GM18909 (cell line): ENCODE measurements at regions not wholly inside any gene's neighbourhood (a gene's known extent, or its start where the extent isn't known, plus 50 kb on each side); places are given as distances from the start of the nearest gene placed in this dataset.

Experiments
- ATAC-seq: cut with Tn5 transposase; IDR thresholded peaks from one replicate; pipeline ENCODE4 v1.9.1; 2021; ENCODE audit warnings: mild to moderate bottlenecking; ENCODE audit not compliant: unreplicated experiment, poor library complexity

- ATAC-seq: no peak
Measured at GRCh38 chr2:149986861-149987260, 399.3 kb upstream of the MMADHC start.

- ATAC-seq: no peak
Measured at GRCh38 chr2:149984311-149984710, 396.7 kb upstream of the MMADHC start.

DNA sequence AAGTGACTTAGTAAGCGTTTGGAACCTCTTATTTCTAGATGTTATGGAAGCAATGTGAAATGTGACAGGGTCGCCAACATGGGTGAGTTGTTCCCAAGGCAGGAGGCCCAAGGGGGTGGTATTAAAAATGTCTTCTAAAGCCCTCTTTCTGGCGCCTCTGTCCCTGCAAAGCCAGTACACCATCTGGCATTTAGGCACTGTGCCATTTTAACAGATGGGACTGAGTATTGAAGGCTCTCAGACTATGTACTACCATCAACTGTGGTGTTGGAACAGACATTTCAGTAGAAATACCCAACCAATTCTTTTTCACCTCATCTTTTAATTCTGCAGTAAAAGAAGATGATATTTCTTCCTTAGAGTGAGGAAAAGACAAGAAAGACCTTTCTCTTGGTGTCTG is 384.5 kb upstream of the MMADHC start:
- no peak for ATAC-seq

GRCh38 chr2:149954981-149955600 is 367.5 kb upstream of the MMADHC start:
- ATAC-seq: no peak

GRCh38 chr2:149953627-149954026 is 366.1 kb upstream of the MMADHC start:
- no peak for ATAC-seq

GRCh38 chr2:149931486-149931885 is 343.9 kb upstream of the MMADHC start:
- ATAC-seq: no peak

- no peak for ATAC-seq
Measured at GRCh38 chr2:149928011-149928410, 340.4 kb upstream of the MMADHC start.

DNA sequence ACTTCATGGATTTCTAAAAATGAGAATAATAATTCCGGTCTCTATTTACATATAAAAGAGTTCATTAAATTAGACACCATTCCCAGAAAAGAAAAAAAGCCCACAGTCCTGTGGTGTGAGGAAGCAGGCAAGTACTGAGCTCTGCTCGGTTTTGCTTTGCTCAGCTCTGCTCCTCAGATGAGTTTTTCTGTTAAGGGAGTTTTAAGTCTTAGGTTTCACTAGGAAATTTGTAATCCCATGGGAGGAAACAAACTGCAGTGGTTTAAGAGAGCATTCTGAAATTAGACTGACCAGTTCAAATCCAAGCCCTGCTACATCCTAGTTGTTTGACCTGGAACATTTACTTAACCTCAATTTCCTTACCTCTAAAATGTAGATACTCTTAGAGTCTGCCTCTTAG is 338.6 kb upstream of the MMADHC start:
- ATAC-seq: no peak

GRCh38 chr2:149924549-149925213 is 337.1 kb upstream of the MMADHC start:
- no peak for ATAC-seq

GRCh38 chr2:149924028-149924427 is 336.5 kb upstream of the MMADHC start:
- ATAC-seq: no peak

DNA sequence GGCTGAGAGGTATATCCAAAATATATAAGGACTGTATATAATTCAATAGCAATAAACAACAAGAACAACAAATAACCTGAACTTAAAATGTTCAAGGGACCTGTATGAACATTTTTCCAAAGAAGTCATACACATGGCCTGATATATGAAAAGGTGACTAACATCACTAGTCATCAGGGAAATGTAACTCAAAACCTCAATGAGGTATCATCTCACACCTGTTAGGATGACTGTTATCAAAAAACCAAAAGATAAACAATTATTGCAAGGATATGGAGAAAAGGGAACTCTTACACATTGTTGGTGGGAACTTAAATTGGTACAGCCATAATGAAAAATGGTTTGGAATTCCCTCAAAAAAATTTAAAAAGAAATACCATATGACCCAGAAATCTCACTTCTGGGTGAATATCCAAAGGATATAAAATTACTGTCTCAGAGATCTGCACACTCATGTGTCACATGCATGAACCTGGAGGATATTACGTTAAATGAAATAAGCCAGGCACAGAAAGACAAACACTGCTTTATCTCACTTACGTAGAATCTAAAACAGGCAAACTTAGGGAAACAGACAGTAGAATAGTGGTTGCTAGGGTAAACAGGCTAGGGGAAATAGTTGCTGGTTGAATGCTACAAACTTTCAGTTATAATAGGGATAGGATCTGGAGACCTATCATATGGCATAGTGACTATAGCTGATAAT is 334.5 kb upstream of the MMADHC start:
- ATAC-seq: no peak

GRCh38 chr2:149920389-149920788 is 332.8 kb upstream of the MMADHC start:
- ATAC-seq: no peak

DNA sequence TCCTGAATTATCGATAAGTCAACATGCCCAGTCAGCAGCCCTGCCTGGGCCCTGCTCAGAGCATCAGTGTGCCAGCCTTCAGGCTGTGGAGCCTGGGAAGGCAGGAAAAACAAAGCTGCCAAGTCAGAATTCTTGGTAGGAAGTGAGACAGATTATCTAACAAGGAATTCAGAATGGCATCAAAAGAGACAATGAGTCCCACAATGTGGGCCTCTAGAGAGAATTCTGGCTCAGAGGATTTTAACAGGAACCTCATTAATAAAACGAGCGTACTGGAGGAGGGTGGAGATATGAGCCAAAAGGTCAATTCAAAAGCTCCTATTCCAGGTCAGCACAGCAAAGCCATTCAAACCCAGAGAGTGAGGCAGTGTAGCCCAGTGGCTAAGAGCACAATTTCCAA is 327.6 kb upstream of the MMADHC start:
- no peak for ATAC-seq

GRCh38 chr2:149908726-149909683 is 321.4 kb upstream of the MMADHC start:
- no peak for ATAC-seq

DNA sequence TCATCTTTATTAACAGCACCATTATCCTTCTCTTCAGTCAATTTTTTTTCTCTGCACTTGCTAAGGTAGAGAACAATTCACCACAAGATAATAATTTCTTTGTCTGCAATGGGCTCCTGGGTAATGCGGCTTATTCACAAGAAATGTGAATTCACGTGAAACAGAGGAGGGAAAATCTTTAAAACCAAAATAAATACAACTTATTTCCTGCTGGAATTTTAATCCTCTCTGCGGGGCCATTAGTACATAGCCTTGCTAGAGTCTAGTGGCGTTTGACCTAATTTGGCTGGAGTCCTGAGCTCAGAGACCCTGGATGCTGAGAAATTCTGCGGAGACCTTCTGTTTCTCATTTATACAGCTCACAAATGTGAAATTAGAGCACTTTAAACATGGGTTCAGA is 319.3 kb upstream of the MMADHC start:
- no peak for ATAC-seq

GRCh38 chr2:149904352-149905175 is 317.0 kb upstream of the MMADHC start:
- no peak for ATAC-seq

DNA sequence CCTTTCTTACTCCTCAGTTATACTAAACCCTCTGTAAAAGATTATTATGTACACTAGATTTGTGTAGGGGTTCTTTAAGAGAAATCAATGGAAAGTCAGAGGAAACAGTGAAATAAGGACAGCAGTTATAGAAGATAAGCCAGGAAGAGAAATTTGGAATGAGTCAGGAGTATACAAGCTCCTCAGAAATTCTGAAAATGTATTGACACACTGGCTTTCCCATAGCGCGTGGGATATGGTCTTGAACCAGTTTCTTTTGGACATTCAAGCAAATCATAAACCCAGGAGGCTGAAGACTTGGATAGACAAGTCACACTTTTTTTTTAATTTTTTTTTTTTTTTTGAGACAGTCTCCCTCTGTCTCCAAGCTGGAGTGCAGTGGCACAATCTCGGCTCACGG is 316.1 kb upstream of the MMADHC start:
- no peak for ATAC-seq

DNA sequence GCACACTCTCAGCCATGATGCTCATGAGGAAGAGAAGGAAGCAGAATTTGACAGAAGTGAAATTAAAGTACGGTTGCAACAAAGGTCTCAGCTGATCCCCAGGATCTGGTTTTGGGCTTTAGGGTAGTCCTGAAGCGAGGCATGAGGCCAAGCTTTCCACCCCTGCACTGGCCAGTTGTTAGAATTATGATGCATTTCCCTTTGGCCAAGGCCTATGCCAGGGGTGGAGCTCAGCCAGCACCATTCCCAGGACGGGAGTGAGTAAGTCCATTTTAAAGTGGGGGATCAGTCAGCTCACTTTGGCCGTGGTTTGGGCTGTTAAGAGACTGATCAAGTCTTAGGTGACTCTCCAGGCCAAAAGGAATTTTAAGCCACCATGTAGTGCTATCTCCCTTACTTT is 314.5 kb upstream of the MMADHC start:
- ATAC-seq: no peak

DNA sequence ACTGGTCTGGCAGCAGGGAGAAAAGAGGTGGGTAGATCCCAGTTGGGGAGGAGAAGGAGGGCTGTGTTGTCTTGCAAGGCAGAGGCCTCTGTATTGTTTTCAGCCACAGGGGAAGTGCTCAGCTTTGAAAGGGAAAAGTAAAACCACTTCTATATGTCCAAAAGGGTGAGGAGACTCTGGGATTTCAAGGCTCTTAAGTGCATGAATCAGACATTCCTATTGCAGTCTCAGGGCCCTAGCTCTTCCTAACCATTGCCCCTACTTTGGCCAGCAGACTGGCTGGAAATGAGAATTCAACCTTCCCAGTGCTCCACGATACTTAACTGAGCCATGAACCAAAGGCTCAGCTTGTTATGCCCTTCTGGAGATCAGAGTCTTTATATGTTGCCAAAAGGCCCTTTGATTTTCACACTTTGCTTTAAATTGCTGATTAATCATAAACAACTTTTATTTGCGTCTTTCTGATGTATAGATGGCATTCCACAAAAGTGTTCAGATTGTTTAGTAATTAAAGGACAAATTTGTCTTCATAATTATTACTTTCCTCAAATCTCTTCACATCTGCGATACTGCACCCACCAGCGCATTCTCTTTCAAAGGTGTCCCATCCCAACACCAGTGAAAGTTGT is 313.8 kb upstream of the MMADHC start:
- ATAC-seq: no peak
